ENCODE measurements at regions not wholly inside any gene's neighbourhood (a gene's known extent, or its start where the extent isn't known, plus 50 kb on each side); places are given as distances from the start of the nearest gene placed in this dataset.

- Histone ChIP-seq H3K4me1 (ENCODE audit: insufficient read depth, low read length, poor library complexity, severe bottlenecking) (peaks cover 9% of the 10 kb centered on the region), H3K27ac (ENCODE audit: low read depth, low read length, poor library complexity, severe bottlenecking) (no peak overlapping the region), H3K79me2 (ENCODE audit: insufficient read depth, low read depth, low read length) (no peaks in the 10 kb centered on the region), H3K36me3 (ENCODE audit: insufficient read depth, low read length) (no peaks in the 10 kb centered on the region), H3K4me2 (ENCODE audit: low read length) (no peak overlapping the region), H2AFZ (ENCODE audit: low read length) (peak overlapping the region; percentile 25; the same call in 1 of the 2 replicates), H3K4me3 (ENCODE audit: low read depth, low read length, poor library complexity, severe bottlenecking) (no peak overlapping the region), H4K20me1 (ENCODE audit: insufficient read depth, low read length) (no peaks in the 10 kb centered on the region), H3K9me3 (ENCODE audit: low read length) (no peaks in the 10 kb centered on the region), H3K9me2 (ENCODE audit: insufficient read depth, low read length) (no peaks in the 10 kb centered on the region)
- DNase-seq (ENCODE audit: low spot score), result no peak
- ChIA-PET CTCF (ENCODE audit: unreplicated experiment) (no interaction called here), POLR2A (interaction anchor here (0.9 to 1.3 kb wide), 2 partner anchors 16 to 20 kb away, joined by 4 read pairs; no protein-coding TSS in a partner anchor)
- no TSS peak for BruUV-seq (replicated peaks)
- TF ChIP-seq CTCF (conservative IDR thresholded peaks at IDR 0.05; ENCODE audit: low read length) (no peak), EZH2phosphoT487 (IDR thresholded peaks at IDR 0.05; ENCODE audit: borderline replicate concordance, low read depth, low read length) (no peak)
- intact Hi-C loops (cut with micrococcal nuclease; ENCODE audit: unreplicated experiment), result no loop called here
These were observed 49.8 kb upstream of the TRPC4 start for GRCh38 chr13:37919329-37919880.

All from OCI-LY7 (cell line).